ENCODE measurements at regions not wholly inside any gene's neighbourhood (a gene's known extent, or its start where the extent isn't known, plus 50 kb on each side); places are given as distances from the start of the nearest gene placed in this dataset.
"Not testable (repeated sequence)": the region's sequence is repeated elsewhere in the genome, so short reads cannot be mapped to it uniquely, and the experiment has no call there.

DNA sequence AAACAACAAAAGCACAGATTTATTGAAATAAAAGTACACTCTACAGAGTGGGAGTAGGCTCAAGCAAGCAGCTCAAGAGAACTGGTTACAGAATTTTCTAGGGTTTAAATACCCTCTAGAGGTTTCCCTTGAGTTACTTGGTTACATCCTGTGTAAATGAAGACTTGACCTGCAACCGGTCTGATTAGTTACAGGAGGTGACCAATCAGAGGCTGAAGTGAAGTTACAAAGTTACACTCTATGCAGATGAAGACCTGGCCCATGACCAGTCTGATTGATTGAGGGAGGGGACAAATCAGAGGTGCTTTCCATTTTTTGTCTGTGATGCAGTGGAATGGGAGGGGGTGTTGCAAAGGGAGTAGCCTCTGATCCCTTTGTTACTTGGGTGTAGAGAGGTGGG, 723.4 kb downstream of the ZPLD1 start:
- intact Hi-C loops (cut with micrococcal nuclease): no loop called here

DNA sequence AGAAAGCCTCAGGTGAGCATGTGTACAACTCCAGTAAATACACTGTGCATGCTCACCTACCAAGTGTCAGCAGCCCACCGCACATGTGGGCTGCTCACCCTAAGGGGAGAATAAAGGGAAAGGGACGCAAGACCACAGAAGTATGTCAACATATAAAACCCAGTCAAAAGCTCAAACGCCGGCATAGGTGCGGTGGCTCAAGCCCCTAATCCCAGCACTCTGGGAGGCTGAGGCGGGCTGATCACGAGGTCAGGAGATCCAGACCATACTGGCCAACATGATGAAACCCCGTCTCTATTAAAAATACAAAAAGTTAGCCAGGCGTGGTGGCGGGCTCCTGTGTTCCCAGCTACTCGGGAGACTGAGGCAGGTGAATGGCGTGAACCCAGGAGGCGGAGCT, 732.1 kb downstream of the ZPLD1 start:
- intact Hi-C loops (cut with micrococcal nuclease): no loop called here

DNA sequence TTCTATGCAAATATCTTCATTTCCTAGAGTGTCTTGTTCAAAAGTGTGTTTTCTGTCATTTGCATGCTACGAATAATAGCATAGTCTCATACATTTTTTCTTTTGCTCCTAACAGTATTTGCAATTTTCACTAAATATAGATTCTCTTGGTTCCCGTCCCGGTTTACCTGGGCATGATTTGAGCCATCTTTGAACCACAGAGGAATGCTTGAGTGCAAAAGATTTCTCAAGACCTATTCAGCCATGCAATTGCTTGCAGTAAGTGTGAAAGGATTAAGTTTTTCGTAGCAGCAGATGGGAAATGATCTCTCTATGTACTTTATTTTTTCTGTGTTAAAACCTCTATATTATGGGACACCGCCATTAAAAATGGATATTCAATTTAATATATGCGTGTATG, 733.0 kb downstream of the ZPLD1 start:
- intact Hi-C loops (cut with micrococcal nuclease): no loop called here

DNA sequence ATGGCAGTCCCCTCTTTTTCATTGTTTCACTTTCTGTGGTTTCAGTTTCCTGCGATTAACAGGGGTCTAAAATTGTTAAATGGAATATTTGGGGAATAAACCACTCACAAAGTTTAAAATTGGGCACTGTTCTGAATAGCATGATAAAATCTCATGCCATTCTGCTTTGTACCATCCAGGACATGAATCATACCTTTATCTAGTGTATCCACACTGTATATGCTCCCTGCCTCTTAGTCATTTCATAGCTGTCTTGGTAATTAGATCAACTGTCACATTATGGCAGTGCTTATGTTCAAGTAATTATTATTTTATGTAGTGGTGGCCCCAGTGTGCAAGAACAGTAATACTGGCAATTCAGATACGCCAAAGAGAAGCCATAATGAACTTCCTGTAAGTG, 734.5 kb downstream of the ZPLD1 start:
- intact Hi-C loops (cut with micrococcal nuclease): no loop called here

DNA sequence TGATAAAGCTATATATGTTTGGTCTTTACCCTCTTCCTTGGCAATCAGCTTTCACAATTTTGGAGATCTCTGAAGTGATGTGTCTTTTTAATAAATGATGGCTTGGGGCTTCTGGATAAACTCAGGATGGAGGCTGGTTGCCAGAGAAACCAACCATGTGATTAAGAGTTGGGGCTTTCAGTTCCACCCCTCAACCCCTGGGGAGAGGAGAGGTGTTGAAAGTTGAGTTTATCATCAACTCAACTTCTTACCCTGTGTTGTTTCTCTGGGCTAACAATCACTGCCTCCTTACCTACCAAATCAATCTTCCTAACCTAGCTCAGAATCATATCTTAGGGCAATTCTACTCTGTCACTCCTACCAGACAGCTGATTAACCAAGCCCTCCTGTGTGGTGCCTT, 735.8 kb downstream of the ZPLD1 start:
- intact Hi-C loops (cut with micrococcal nuclease): no loop called here

DNA sequence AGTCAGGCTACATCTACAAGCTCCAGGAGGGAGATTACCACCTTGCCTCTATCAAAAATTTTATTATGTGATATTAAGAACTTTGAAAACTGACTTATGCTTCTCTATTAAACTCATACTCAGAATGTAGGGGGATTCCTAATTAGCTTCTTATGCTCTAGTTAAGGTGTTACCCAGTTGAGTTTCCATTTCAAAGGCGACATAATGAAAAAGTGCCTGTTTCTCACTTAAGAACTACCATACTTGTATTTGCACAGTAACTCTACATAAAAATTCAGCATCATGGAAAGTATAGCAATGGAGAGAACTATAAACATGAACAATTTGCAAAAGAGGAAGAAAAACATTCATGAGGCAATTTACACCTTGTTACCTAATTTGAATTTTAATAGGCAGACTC, 739.1 kb downstream of the ZPLD1 start:
- intact Hi-C loops (cut with micrococcal nuclease): no loop called here

DNA sequence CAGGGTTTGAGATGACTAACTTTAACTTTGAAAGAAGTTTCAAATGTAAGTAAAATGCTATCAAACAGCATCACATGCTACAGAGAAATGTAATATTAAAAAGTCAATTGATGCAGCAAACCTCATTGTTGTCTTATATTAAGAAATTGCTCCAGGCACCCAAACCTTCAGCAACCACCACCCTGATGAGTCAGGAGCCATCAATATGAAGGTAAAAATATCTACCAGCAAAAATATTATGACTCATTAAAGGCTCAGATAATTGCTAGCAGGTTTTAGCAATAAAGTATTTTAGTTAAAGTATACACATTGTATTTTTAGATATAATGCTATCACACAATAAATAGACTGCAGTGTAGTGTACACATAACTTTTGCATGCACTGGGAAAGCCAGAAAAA, 746.3 kb downstream of the ZPLD1 start:
- intact Hi-C loops (cut with micrococcal nuclease): no loop called here

DNA sequence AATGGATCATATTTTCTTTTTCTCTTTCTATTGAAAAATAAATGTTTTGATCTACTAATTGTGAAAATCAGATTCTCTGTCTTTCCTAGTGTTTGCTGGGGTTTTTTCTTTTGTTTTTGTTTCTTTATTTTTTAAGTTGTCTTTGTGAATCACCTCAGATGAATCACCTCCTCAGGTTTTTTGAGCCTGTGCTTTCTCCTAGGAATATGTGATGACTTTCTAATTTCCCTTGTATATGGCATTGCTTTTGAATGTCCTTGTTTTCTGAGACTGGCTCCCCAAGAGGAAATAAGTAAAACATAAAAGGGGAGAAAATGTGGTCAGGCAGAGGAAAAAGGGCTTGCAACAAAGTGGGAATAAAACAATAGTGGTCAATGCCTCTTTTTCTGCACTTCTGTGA, 750.0 kb downstream of the ZPLD1 start:
- intact Hi-C loops (cut with micrococcal nuclease): no loop called here

DNA sequence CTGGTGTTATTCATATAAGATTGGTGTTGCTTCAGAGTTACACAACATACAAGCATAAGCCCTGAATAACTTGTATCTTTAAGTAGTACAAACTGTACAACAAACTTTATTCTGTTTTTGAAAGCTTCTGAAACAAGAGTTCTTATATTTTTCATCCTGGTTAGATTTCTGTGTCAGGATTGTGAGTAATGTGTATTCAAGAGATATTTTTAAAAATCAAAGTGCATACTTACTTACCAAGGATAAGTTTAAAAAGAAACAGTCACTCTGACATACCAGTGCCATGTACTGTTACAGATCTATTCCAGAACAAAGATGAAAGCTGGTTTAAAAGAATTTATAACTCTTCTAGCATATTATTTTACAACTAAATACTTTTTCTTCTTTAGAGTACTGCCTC, 755.1 kb downstream of the ZPLD1 start:
- intact Hi-C loops (cut with micrococcal nuclease): no loop called here

DNA sequence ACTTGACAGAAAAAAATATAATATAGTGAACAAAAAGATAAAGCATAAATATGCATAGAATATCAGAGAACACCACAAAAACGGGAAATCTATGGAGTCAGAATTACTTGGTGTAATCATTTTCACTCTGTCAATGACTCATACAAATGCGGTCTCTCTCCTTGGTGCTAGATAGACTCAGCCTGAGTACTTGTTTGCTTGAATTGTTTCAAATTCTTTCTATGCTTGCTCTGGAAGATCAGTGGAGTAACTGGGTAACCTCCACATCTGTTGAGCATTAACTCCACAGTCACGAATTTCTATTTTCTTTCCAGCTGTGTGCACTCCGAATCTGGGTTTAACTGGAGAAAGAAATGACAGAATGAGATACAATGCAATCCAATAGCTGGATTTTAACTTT, 760.4 kb downstream of the ZPLD1 start:
- intact Hi-C loops (cut with micrococcal nuclease): no loop called here

DNA sequence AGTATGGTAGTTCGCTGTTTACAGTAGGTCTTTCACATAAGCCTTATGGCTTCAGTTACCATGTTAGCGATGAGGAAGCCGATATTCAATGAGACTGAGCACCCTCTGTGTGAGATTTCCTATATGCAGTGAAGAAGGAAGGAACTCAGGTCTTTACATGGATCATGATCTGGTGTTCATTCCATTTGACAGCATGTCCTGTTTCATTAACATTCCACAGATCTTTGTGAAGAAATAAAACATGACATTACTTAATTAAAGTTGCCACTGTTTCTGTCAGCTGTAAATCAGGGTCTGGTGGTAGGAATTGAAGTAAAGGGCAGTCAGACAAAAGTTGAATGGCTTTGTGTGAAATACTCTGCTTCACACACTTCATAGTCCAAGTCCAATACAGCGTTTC, 768.6 kb downstream of the ZPLD1 start:
- intact Hi-C loops (cut with micrococcal nuclease): no loop called here

DNA sequence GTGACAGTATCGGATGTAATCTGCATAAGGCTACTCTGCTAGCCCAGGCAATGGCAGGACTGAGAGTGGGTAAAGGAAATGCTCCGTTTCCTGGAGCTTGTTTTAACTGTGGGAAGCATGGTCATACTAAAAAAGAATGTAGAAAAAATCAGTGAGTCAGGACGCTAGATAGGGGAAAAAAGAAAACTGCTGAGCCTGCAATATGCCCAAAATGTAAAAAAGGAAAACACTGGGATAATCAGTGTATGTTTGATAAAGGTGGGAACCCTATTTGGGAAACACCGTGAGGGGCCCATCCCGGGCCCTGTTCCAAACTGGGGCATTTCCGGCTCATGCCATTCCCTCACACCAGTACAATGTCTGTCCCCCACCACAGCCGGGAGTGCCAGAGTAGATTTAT, 775.8 kb downstream of the ZPLD1 start:
- intact Hi-C loops (cut with micrococcal nuclease): no loop called here

DNA sequence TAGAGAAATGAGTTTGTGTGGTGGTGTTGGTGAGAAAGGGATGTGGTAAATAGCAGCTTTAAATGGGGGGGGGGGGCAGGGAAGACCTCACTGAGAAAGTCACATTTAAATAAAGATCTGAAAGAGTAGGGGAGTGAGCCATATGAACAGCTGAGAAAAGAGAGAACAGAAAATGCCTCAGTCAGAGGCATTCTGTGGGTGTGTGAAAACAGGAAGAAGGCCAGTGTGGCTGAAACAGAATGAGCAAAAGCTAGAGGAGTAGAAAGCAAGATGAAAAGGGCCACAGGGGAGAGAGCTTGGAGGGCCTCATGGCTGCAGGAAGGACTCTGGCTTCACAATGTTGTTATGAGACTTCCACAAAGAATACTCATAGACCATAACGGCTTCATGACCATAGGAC, 783.3 kb downstream of the ZPLD1 start:
- intact Hi-C loops (cut with micrococcal nuclease): no loop called here

DNA sequence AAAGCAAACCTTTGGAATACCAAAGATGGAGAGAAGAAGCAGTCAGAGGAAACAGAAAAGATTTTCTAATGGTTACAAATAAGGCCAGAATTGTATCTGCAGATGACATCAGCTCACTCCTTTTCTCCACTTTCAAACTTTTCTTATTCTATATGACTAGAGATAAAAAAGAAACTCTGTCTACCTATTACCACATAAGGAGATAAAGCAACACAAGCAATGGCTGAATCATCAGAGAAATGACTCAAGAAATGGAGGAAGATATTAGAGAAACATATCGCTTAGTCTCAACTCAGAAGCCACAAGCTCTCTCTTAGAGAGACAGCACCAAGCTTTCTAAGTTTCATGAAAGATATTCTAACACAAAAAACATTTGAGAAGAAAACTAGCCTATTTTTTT, 784.0 kb downstream of the ZPLD1 start:
- intact Hi-C loops (cut with micrococcal nuclease): no loop called here

DNA sequence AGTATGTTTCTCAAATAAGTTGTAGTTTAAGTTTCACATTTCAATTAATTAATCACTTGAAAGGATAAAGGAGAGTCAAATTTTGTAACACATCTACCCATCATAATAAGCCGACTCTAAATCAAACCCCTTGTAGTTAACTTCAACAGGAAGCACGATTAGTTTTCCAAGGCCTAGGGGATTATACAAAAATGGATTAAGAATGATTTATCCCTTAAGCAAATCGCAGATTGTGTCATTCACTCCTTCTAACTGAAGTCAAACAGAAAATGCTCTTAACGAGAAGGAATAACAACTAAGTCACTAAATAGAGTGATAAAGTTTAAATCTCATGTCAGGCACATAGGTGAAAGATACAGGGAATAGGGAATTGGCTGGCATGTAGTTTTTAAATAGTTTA, 792.8 kb downstream of the ZPLD1 start:
- intact Hi-C loops (cut with micrococcal nuclease): no loop called here

DNA sequence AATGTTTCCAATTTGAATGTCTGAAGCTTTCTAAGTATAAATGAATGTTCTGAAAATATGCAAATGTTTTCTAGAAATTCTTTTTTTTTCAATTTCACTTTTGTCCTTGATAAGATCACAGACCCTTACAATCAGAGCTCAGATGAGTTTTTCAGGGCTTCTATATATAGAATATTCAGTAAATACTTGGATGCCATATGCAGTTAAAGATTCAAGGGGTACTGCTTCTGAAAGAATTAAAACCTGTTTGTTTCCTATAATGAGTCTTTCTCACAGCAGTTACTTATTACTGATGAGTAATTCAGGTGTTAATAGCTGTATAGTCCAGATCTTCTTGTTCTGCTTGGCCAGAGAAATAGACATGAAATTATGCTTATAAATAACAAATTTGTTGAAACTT, 812.6 kb downstream of the ZPLD1 start:
- intact Hi-C loops (cut with micrococcal nuclease): no loop called here

DNA sequence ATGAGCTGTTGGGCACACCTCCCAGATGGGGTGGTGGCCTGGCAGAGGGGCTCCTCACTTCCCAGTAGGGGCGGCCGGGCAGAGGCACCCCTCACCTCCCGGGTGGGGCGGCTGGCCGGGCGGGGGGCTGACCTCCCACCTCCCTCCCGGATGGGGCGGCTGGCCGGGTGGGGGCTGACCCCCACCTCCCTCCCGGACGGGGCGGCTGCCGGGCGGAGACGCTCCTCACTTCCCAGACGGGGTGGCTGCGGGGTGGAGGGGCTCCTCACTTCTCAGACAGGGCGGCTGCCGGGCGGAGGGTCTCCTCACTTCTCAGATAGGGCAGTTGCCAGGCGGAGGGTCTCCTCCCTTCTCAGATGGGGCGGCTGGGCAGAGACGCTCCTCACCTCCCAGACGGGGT, 820.0 kb downstream of the ZPLD1 start:
- intact Hi-C loops (cut with micrococcal nuclease): not testable (repeated sequence)

DNA sequence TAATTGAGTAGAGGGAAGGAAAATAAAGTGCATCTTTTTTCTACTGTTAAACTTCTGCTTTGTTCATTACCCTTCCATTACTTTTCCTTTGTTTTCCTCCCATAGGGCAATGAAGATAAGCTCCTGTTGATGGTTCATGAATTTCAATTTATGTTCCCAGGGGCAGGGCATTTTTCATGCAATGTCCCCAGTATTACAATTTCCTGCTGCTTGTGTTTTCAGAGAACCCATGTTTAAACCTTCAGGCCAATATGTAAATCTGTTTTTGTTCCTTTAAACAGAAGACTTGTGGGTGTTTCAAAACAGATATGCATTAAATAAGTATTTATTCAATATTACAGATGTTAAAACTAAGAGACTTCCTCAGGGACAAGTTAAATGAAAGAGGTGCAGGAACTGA, 834.5 kb downstream of the ZPLD1 start:
- intact Hi-C loops (cut with micrococcal nuclease): no loop called here

DNA sequence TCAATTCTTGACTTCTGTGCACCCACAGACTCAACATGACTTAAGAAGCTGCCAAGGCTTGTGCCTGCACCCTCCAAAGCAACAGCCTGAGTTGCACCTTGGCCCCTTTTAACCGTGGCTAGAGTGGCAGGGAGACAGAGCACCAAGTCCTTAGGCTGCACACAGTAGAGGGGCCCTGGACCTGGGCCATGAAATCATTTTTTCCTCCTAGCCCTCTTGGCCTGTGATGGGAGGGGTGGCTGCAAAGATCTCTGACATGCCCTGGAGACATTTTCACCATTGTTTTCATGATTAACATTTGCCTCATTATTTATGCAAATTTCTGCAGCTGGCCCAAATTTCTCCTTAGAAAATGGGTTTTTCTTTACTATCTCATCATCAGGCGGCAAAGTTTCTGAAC, 836.8 kb downstream of the ZPLD1 start:
- intact Hi-C loops (cut with micrococcal nuclease): no loop called here

DNA sequence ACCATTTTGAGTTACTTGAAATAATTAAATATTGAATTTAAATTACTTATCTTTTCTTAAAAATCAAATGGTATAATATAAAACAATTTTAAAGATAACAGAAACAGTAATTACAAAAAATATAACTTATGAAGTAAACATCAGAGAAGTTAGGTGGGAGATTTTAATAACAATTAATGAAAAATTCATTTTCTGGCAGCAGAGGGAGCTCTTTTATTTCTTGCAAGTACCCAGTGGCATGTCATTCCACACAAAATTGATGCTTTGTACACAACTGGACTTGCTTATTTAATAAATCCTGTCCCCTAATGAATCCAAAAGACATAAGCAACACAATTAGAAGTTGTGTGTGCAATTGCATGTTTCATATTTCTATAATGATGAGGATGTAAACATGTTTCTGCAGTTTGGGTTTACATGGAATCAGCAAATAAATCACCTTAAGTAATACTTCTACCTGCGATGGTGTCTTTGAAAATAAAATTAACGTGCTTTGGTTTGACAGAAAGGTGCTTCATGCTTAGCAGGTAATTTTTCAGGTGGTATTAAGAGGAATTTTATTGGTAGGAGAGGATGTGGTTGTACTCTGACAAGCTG, 861.3 kb downstream of the ZPLD1 start:
- intact Hi-C loops (cut with micrococcal nuclease): no loop called here

DNA sequence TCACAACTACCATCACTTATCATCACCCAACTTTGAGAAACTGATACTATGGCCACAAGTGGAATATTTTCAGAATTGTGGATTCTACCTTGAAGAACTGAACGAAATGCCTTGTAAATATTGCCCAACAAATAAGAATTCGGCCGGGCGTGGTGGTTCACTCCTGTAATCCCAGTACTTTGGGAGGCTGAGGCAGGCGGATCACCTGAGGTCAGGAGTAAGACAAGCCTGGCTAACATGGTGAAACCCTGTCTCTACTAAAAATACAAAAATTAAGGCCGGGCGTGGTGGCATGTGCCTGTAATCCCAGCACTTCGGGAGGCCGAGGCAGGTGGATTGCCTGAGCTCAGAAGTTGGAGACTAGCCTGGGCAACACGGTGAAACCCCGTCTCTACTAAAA, 862.7 kb downstream of the ZPLD1 start:
- intact Hi-C loops (cut with micrococcal nuclease): not testable (repeated sequence)

DNA sequence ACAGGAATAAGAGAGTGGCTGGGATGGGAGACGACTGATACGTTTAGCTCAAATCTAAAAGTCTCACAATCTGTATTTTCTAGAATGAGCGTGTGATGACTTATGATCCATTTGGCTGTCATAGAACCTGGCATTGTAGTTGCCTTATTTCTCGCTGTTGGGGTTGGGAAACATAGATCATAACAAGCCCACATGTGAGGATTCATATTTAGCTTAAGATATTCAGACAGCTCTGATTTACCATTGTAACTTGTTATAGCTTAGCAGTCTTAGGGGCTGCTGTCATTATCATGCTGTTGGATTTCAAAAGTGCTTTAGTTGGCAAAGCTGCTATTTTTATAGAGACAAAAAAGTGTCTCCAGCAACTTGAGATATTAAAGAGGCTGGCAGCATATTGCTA, 871.3 kb downstream of the ZPLD1 start:
- intact Hi-C loops (cut with micrococcal nuclease): no loop called here

DNA sequence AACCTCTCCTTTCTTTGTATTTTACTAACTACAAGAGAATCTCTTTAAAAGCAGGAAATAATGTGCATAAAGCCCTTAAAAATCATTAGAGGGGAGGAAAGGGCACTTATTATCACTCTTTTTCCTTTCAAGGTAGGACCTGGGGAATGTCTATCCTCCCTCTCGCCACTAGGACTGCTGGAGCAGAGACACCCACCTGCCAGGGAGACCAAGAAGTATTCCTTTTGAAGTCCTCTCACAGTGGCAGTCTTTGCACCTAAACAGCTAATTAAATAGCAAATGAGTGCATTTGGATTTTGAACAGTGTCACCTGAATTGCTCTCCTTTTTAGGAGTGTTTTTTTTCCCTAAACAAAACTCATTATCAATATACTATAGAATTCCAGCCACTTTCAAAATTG, 874.1 kb downstream of the ZPLD1 start:
- intact Hi-C loops (cut with micrococcal nuclease): no loop called here

DNA sequence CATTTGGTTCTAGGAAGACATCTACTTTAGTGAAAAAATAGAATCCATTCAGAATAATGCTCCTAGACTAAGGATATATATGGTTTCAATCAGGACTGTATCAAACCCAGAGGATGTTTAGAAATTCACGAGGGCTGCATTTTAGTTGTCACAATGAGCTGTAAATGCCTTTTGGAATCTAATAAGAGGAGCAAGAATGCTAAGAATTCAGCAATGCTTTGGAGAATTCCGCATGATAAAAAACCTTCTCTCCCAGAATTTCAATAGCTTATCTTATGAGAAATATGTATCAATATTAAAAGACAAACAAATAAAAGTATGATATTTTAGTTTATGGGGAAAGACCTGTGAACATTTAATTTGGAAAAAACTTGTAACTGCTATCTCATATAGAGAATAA, 885.1 kb downstream of the ZPLD1 start:
- intact Hi-C loops (cut with micrococcal nuclease): no loop called here
